ENCODE measurements at regions not wholly inside any gene's neighbourhood (a gene's known extent, or its start where the extent isn't known, plus 50 kb on each side); places are given as distances from the start of the nearest gene placed in this dataset.
A peak's percentile ranks its signal among the peaks of the same experiment; 100 is the strongest.

GRCh38 chrX:39905538-39905891 is 192.2 kb downstream of the BCOR start:
- no peak overlapping the region for H3K27ac ChIP-seq (ENCODE audit: insufficient read length, low read depth, low read length)
- H4K5ac ChIP-seq (ENCODE audit: insufficient read length, low read depth, low read length), result no peak overlapping the region
- H3K56ac ChIP-seq (ENCODE audit: insufficient read length, low read depth, low read length), result no peak overlapping the region
- no peak overlapping the region for H3K4ac ChIP-seq (ENCODE audit: low read depth, low read length)
- H3K27me3 ChIP-seq (ENCODE audit: insufficient read depth, low read length), result no peaks in the 10 kb centered on the region; the same call in 1 of the 2 replicates
- no peaks in the 10 kb centered on the region for H3K79me2 ChIP-seq (ENCODE audit: insufficient read depth, low read length)
- no peak overlapping the region for H2BK120ac ChIP-seq (ENCODE audit: low read depth, low read length, poor library complexity, severe bottlenecking)
- no peak overlapping the region for H3K4me2 ChIP-seq (ENCODE audit: insufficient read depth, insufficient read length, low read length)
- H2AFZ ChIP-seq (ENCODE audit: low read length), result no peak overlapping the region
- no peak overlapping the region for H3K23ac ChIP-seq (ENCODE audit: insufficient read length, low read depth, low read length)
- Mint-ChIP-seq H3K9me3 (peaks cover 67 to 76% of the 10 kb centered on the region in 2 experiments), H3K27ac (peak overlapping the region in 1 of 3 experiments; percentile 40; a peak in 1 of 7 replicates), H3K27me3 (ENCODE audit: low read depth) (peaks cover 17% of the 10 kb centered on the region), H3K36me3 (ENCODE audit: insufficient read depth in 1 of 3, low read depth in 3 of 3) (peaks cover 0 to 4% (median 0%) of the 10 kb centered on the region in 3 experiments; a peak in 2 of 7 replicates), H3K4me1 (peaks cover 16 to 22% of the 10 kb centered on the region in 2 experiments), H3K4me3 (no peak overlapping the region)
- no peaks in the 10 kb centered on the region for H3K23me2 ChIP-seq (ENCODE audit: insufficient read length, low read depth, low read length, poor library complexity, severe bottlenecking)
- H2BK12ac ChIP-seq (ENCODE audit: insufficient read length, low read depth, low read length), result no peak overlapping the region
- peaks cover 12% of the 10 kb centered on the region; the same call in 1 of the 2 replicates for H3K4me1 ChIP-seq (ENCODE audit: insufficient read depth, low read length)
- no peak overlapping the region for H2BK20ac ChIP-seq (ENCODE audit: low read depth, low read length, poor library complexity, severe bottlenecking)
- H3K9me3 ChIP-seq (ENCODE audit: control insufficient read depth, low read depth, low read length), result no peaks in the 10 kb centered on the region
- no peak for TF ChIP-seq CTCF (conservative IDR thresholded peaks at IDR 0.05)
- no peak overlapping the region for H3K14ac ChIP-seq (ENCODE audit: insufficient read depth, low read length)
- H4K91ac ChIP-seq (ENCODE audit: insufficient read length, low read depth, low read length), result no peak overlapping the region
- no CpG with 5 or more reads among the region's 14 CpGs for WGBS (ENCODE audit: extremely low coverage, insufficient read length, low lambda C conversion rate)
- H2AK5ac ChIP-seq (ENCODE audit: insufficient read length, low read length), result no peak overlapping the region
- no peaks in the 10 kb centered on the region for H4K20me1 ChIP-seq (ENCODE audit: control insufficient read depth, insufficient read depth, insufficient read length)
- H3K79me1 ChIP-seq (ENCODE audit: insufficient read depth, low read depth, low read length, poor library complexity, severe bottlenecking), result no peaks in the 10 kb centered on the region
- H3K18ac ChIP-seq (ENCODE audit: insufficient read length, low read depth, low read length), result no peak overlapping the region
- H4K8ac ChIP-seq (replicated peaks; ENCODE audit: insufficient read length, low read depth, low read length), result no peak overlapping the region
- DNase-seq, result no peak
- H2BK5ac ChIP-seq (ENCODE audit: insufficient read length, low read length), result no peak overlapping the region
- no peak overlapping the region for H3K9ac ChIP-seq (ENCODE audit: extremely low read depth, insufficient read length, low read length)
- H2BK15ac ChIP-seq (ENCODE audit: low read depth, low read length), result no peak overlapping the region
- no peak overlapping the region for H3T11ph ChIP-seq (ENCODE audit: low read length)

All from H9 (cell line).